H1 (cell line): ENCODE measurements at regions not wholly inside any gene's neighbourhood (a gene's known extent, or its start where the extent isn't known, plus 50 kb on each side); places are given as distances from the start of the nearest gene placed in this dataset.

ENCODE experiments used
- CTCF ChIA-PET: fragments of 300-600 bp; sonication (Branson Sonifier 250); formaldehyde crosslinking; loops from one replicate; lab custom pipeline; 2021; ENCODE audit not compliant: partially characterized antibody; lab: Charles Lee
- POLR2A ChIA-PET: fragments of 300-600 bp; sonication (Branson Sonifier 250); formaldehyde crosslinking; loops from one replicate; lab custom pipeline; 2021; ENCODE audit warnings: inconsistent platforms; ENCODE audit not compliant: partially characterized antibody; lab: Charles Lee
- DNase-seq, 2 experiments: peaks; one replicate each; pipeline versions ENCODE4 v3.0.0 to v3.0.0-alpha.2; 2010 to 2022; ENCODE audit warnings: low spot score in 2 of 2, low read depth in 1 of 2, mixed read lengths in 1 of 2
- FAIRE-seq: peaks from 2 replicates; lab custom pipeline; 2011; peaks lifted over from hg19 to GRCh38; lab: Jason Lieb, UNC
- H2AFZ ChIP-seq: 2 replicates; pipeline ENCODE4 v1.8.1; 2012; ENCODE audit warnings: low read length, inconsistent platforms
- H2AK5ac ChIP-seq: 2 replicates; pipeline ENCODE4 v1.6.1; 2013; ENCODE audit warnings: low read depth, low read length
- H2BK120ac ChIP-seq: replicated peaks from 2 replicates; pipeline ENCODE3; 2013; ENCODE audit warnings: low read depth, low read length, inconsistent platforms
- H2BK12ac ChIP-seq: 2 replicates; pipeline ENCODE4 v1.6.1; 2013; ENCODE audit warnings: low read depth, low read length
- H2BK15ac ChIP-seq: 2 replicates; pipeline ENCODE4 v1.6.1; 2013; ENCODE audit warnings: low read length
- H2BK20ac ChIP-seq: 2 replicates; pipeline ENCODE4 v1.6.1; 2013; ENCODE audit warnings: low read length
- H2BK5ac ChIP-seq: 2 replicates; pipeline ENCODE4 v1.6.1; 2013; ENCODE audit warnings: low read depth, low read length
- H3K14ac ChIP-seq: 2 replicates; pipeline ENCODE4 v1.6.1; 2013; ENCODE audit warnings: inconsistent platforms; ENCODE audit not compliant: insufficient read length
- H3K18ac ChIP-seq: 2 replicates; pipeline ENCODE4 v1.6.1; 2013; ENCODE audit warnings: low read length; ENCODE audit errors: extremely low read depth
- H3K23ac ChIP-seq: 2 replicates; pipeline ENCODE4 v1.6.1; 2013; ENCODE audit warnings: inconsistent platforms; ENCODE audit not compliant: insufficient read length
- H3K23me2 ChIP-seq: 2 replicates; pipeline ENCODE4 v1.6.1; 2013; ENCODE audit warnings: low read depth, low read length
- H3K27ac ChIP-seq: 2 replicates; pipeline ENCODE4 v1.6.1; 2011; ENCODE audit warnings: low read depth, low read length, inconsistent platforms
- H3K27me3 ChIP-seq, 4 experiments: replicated peaks in 1 of 4; 1 replicate in 1 of 4; 2 replicates in 3 of 4; pipeline versions ENCODE4 v1.6.1 to v1.8.1; 2011 to 2013; ENCODE audit warnings: low read length in 3 of 4, mild to moderate bottlenecking in 3 of 4, inconsistent platforms in 2 of 4, mixed read lengths in 2 of 4, moderate library complexity in 1 of 4; ENCODE audit not compliant: control insufficient read depth in 3 of 4, insufficient read depth in 3 of 4; ENCODE audit errors: extremely low read depth in 1 of 4
- H3K36me3 ChIP-seq, 4 experiments: 2 replicates each; pipeline versions ENCODE4 v1.6.1 to v1.8.1; 2011 to 2013; ENCODE audit warnings: mild to moderate bottlenecking in 4 of 4, low read length in 3 of 4, moderate library complexity in 2 of 4, control low read depth in 1 of 4, inconsistent platforms in 1 of 4; ENCODE audit not compliant: insufficient read depth in 4 of 4, control insufficient read depth in 2 of 4
- H3K4ac ChIP-seq: replicated peaks from 2 replicates; pipeline ENCODE3; 2013; ENCODE audit warnings: low read length, low read depth, mixed read lengths, inconsistent platforms; ENCODE audit not compliant: insufficient read length
- H3K4me1 ChIP-seq, 4 experiments: replicated peaks in 1 of 4; 1 replicate in 1 of 4; 2 replicates in 3 of 4; pipeline versions ENCODE4 v1.6.1 to v1.8.1; 2011 to 2013; ENCODE audit warnings: low read length in 3 of 4, inconsistent platforms in 2 of 4, mixed read lengths in 1 of 4; ENCODE audit not compliant: insufficient read depth in 4 of 4, control insufficient read depth in 3 of 4
- H3K4me2 ChIP-seq, 2 experiments: 2 replicates each; pipeline versions ENCODE4 v1.6.1 to v1.8.1; 2011 to 2013; ENCODE audit warnings: low read depth in 2 of 2, low read length in 2 of 2, control low read depth in 1 of 2, inconsistent platforms in 1 of 2, mild to moderate bottlenecking in 1 of 2; ENCODE audit not compliant: insufficient read depth in 1 of 2
- H3K4me3 ChIP-seq, 4 experiments: fragments of 200-600, 300-600 bp in 1 of 4; sonication (generic), shearing (Covaris generic), sonication (Bioruptor Twin) in 1 of 4; 2 replicates each; pipeline versions ENCODE4 v1.5.1 to v1.8.1; 2011 to 2016; ENCODE audit warnings: low read length in 4 of 4, low read depth in 3 of 4, control low read depth in 2 of 4, inconsistent platforms in 2 of 4, mild to moderate bottlenecking in 2 of 4, mixed read lengths in 1 of 4, moderate library complexity in 1 of 4; ENCODE audit not compliant: insufficient read depth in 2 of 4; ENCODE audit errors: extremely low read depth in 1 of 4
- H3K56ac ChIP-seq: replicated peaks from 2 replicates; pipeline ENCODE3; 2013; ENCODE audit warnings: low read depth, mild to moderate bottlenecking, mixed read lengths, low read length, inconsistent platforms; ENCODE audit not compliant: insufficient read length
- H3K79me1 ChIP-seq: 2 replicates; pipeline ENCODE4 v1.6.1; 2013; ENCODE audit warnings: low read depth, low read length, control low read depth
- H3K79me2 ChIP-seq, 2 experiments: 2 replicates each; pipeline versions ENCODE4 v1.6.1 to v1.8.1; 2012 to 2013; ENCODE audit warnings: low read length in 2 of 2, mild to moderate bottlenecking in 2 of 2, inconsistent platforms in 1 of 2; ENCODE audit not compliant: insufficient read depth in 2 of 2, control insufficient read depth in 1 of 2
- H3K9ac ChIP-seq, 4 experiments: replicated peaks in 1 of 4; 1 replicate in 1 of 4; 2 replicates in 3 of 4; pipeline versions ENCODE4 v1.6.1 to v1.8.1; 2011 to 2013; ENCODE audit warnings: low read depth in 3 of 4, low read length in 3 of 4, control low read depth in 2 of 4, mild to moderate bottlenecking in 2 of 4, moderate library complexity in 2 of 4, inconsistent platforms in 1 of 4; ENCODE audit errors: extremely low read depth in 1 of 4
- H3K9me3 ChIP-seq, 2 experiments: 2 replicates each; pipeline versions ENCODE4 v1.6.1 to v1.8.1; 2012 to 2013; ENCODE audit warnings: mild to moderate bottlenecking in 2 of 2, moderate library complexity in 2 of 2, control low read depth in 1 of 2, inconsistent platforms in 1 of 2, low read depth in 1 of 2, low read length in 1 of 2, mixed read lengths in 1 of 2; ENCODE audit not compliant: insufficient read depth in 2 of 2
- H4K20me1 ChIP-seq, 2 experiments: replicated peaks in 1 of 2; 2 replicates each; pipeline versions ENCODE3 to v1.8.1; 2011 to 2013; ENCODE audit warnings: inconsistent platforms in 2 of 2, low read length in 2 of 2, mild to moderate bottlenecking in 1 of 2; ENCODE audit not compliant: insufficient read depth in 2 of 2, control insufficient read depth in 1 of 2
- H4K5ac ChIP-seq: 2 replicates; pipeline ENCODE4 v1.6.1; 2013; ENCODE audit warnings: low read length, low read depth, mixed read lengths, inconsistent platforms; ENCODE audit not compliant: insufficient read length
- H4K8ac ChIP-seq: 2 replicates; pipeline ENCODE4 v1.8.0; 2013; ENCODE audit warnings: mild to moderate bottlenecking, moderate library complexity, low read length, inconsistent platforms; ENCODE audit not compliant: insufficient read depth; ENCODE audit errors: extremely low read depth
- H4K91ac ChIP-seq: replicated peaks from 2 replicates; pipeline ENCODE3; 2013; ENCODE audit warnings: low read length, mixed read lengths, inconsistent platforms; ENCODE audit not compliant: insufficient read length
- CREB1 ChIP-seq: IDR thresholded peaks from 2 replicates; pipeline ENCODE4 v1.6.1; 2012; ENCODE audit warnings: inconsistent platforms
- CTBP2 ChIP-seq: IDR thresholded peaks from 2 replicates; pipeline ENCODE4 v1.7.0; 2011; ENCODE audit warnings: borderline replicate concordance, mild to moderate bottlenecking, moderate library complexity, mixed read lengths, low read length; ENCODE audit not compliant: insufficient read depth, insufficient read length
- EZH2 ChIP-seq: fragments of 200-600 bp; sonication (generic); IDR thresholded peaks from 2 replicates; pipeline ENCODE4 v1.7.1; 2012; ENCODE audit warnings: low read depth, mild to moderate bottlenecking, moderate library complexity, low read length, inconsistent platforms; ENCODE audit not compliant: severe bottlenecking
- KDM1A ChIP-seq: fragments of 200-600, 300-600 bp; sonication (generic); IDR thresholded peaks from 2 replicates; pipeline ENCODE4 v1.7.1; 2016; ENCODE audit warnings: mild to moderate bottlenecking, low read length, borderline replicate concordance
- RXRA ChIP-seq: IDR thresholded peaks from 2 replicates; pipeline ENCODE4 v1.6.1; 2011; ENCODE audit warnings: low read depth, mild to moderate bottlenecking, low read length, moderate library complexity; ENCODE audit not compliant: insufficient read depth
- ZNF274 ChIP-seq: IDR thresholded peaks from 2 replicates; pipeline ENCODE4 v1.7.0; 2012; ENCODE audit warnings: low read length, borderline replicate concordance; ENCODE audit errors: extremely low read depth
- WGBS, 2 experiments: shearing (Covaris generic) in 1 of 2; methylation state at CpG; one replicate each; pipeline versions ENCODE4 v1.1.6 to v1.1.7; 2013 to 2015; ENCODE audit warnings: low lambda C conversion rate in 2 of 2, mixed read lengths in 2 of 2, inconsistent platforms in 1 of 2, low coverage in 1 of 2, missing lambda C conversion rate in 1 of 2; ENCODE audit not compliant: insufficient replicate concordance in 2 of 2, insufficient coverage in 1 of 2, insufficient read length in 1 of 2; ENCODE audit errors: extremely low coverage in 1 of 2, missing lambda C conversion rate in 1 of 2; 5-methylcytosine and 5-hydroxymethylcytosine counted together

DNA sequence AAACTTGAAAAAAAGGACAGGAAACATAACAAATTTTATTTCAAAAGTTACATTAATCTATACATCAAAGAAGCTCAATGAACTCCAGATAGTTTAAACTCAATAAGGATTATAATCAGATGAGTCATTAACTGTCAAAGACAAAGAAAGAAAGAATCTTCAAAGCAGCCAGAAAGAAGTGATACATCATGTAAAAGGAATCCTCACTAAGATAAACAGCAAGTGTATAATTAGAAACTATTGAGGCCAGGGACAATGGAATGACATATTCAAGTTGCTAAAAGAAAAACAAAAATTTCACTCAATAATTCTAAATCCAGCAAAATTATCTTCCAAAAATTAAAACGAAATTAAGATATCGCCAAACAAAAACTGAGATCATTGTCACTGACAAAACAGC lies 161.6 kb upstream of the NWD2 start:
- ChIA-PET POLR2A (no interaction called here), CTCF (no interaction called here)
- no peak overlapping the region for H2BK12ac ChIP-seq
- no peaks in the 10 kb centered on the region for H3K27me3 ChIP-seq
- no peak overlapping the region for H2BK20ac ChIP-seq
- no peak overlapping the region for H3K14ac ChIP-seq
- no peak overlapping the region for H2BK5ac ChIP-seq
- no peak overlapping the region for H2AFZ ChIP-seq
- H3K4me2 ChIP-seq, result no peak overlapping the region
- H3K18ac ChIP-seq, result no peak overlapping the region
- H4K20me1 ChIP-seq, result no peaks in the 10 kb centered on the region
- H3K4me1 ChIP-seq, result no peaks in the 10 kb centered on the region
- no peaks in the 10 kb centered on the region for H3K23me2 ChIP-seq
- H3K27ac ChIP-seq, result no peak overlapping the region
- no peak overlapping the region for H2BK15ac ChIP-seq
- no peaks in the 10 kb centered on the region for H3K79me2 ChIP-seq
- H2AK5ac ChIP-seq, result no peak overlapping the region
- no peak overlapping the region for H2BK120ac ChIP-seq
- H3K4ac ChIP-seq, result no peak overlapping the region
- H4K5ac ChIP-seq, result no peak overlapping the region
- FAIRE-seq (no peak), DNase-seq (no peak)
- H3K79me1 ChIP-seq, result no peaks in the 10 kb centered on the region
- WGBS, 2 experiments, result 85 to 100% methylated on average over 1 to 2 of the region's 2 CpGs
- H3K9ac ChIP-seq, result no peak overlapping the region
- no peak overlapping the region for H4K91ac ChIP-seq
- no peak overlapping the region for H3K4me3 ChIP-seq
- H3K23ac ChIP-seq, result no peak overlapping the region
- H4K8ac ChIP-seq, result no peak overlapping the region
- no peaks in the 10 kb centered on the region for H3K9me3 ChIP-seq
- H3K36me3 ChIP-seq, result no peaks in the 10 kb centered on the region
- no peak overlapping the region for H3K56ac ChIP-seq
- TF ChIP-seq ZNF274, result no peak
- TF ChIP-seq EZH2, result no peak
- TF ChIP-seq RXRA, result no peak
- no peak for TF ChIP-seq CREB1
- TF ChIP-seq CTBP2, result no peak
- no peak for TF ChIP-seq KDM1A
